Naive thymus-derived CD4-positive, alpha-beta T cell (primary cell): ENCODE measurements at regions not wholly inside any gene's neighbourhood (a gene's known extent, or its start where the extent isn't known, plus 50 kb on each side); places are given as distances from the start of the nearest gene placed in this dataset.

Experiments used
- ATAC-seq: fragments of 150-1000 bp; cut with Tn5 transposase; 2 replicates; pipeline ENCODE4 v1.10.0; 2021; ENCODE audit warnings: mild to moderate bottlenecking, moderate library complexity
- CTCF ChIA-PET: fragments of 350-600 bp; sonication (Branson Sonifier 250); formaldehyde crosslinking; loops from one replicate; lab custom pipeline; 2021; ENCODE audit warnings: antibody characterized with exemption; lab: Charles Lee
- POLR2A ChIA-PET: fragments of 350-600 bp; sonication (Branson Sonifier 250); formaldehyde crosslinking; loops from one replicate; lab custom pipeline; 2021; ENCODE audit warnings: antibody characterized with exemption, inconsistent platforms; lab: Charles Lee
- DNase-seq, 9 donors: peaks; one replicate each; pipeline versions ENCODE4 v3.0.0 to v3.0.0-alpha.2; 2020 to 2022; ENCODE audit warnings: mixed read lengths in 1 of 9
- H3K27ac ChIP-seq: one replicate; pipeline ENCODE4 v1.7.0; 2013; ENCODE audit warnings: mild to moderate bottlenecking, low read depth, low read length, moderate library complexity
- H3K27me3 ChIP-seq, 2 donors: one replicate each; pipeline ENCODE4 v1.7.0; 2013; ENCODE audit warnings: low read length in 2 of 2, mild to moderate bottlenecking in 2 of 2, moderate library complexity in 2 of 2; ENCODE audit not compliant: control insufficient read depth in 2 of 2, insufficient read depth in 2 of 2
- H3K36me3 ChIP-seq, 3 experiments: 1 replicate in 2 of 3; 2 replicates in 1 of 3; pipeline ENCODE4 v1.7.0; 2013; ENCODE audit warnings: low read length in 3 of 3, mild to moderate bottlenecking in 3 of 3, moderate library complexity in 1 of 3; ENCODE audit not compliant: insufficient read depth in 3 of 3, control insufficient read depth in 2 of 3
- H3K4me1 ChIP-seq, 2 donors: one replicate each; pipeline ENCODE4 v1.7.0; 2013; ENCODE audit warnings: low read length in 2 of 2, mild to moderate bottlenecking in 2 of 2, moderate library complexity in 1 of 2; ENCODE audit not compliant: control insufficient read depth in 2 of 2, insufficient read depth in 2 of 2
- H3K4me3 ChIP-seq: 2 replicates; pipeline ENCODE4 v1.7.0; 2013; ENCODE audit warnings: mild to moderate bottlenecking, low read length
- H3K9me3 ChIP-seq, 3 experiments: 1 replicate in 2 of 3; 2 replicates in 1 of 3; pipeline ENCODE4 v1.7.0; 2013; ENCODE audit warnings: low read length in 3 of 3; ENCODE audit not compliant: control insufficient read depth in 2 of 3
- H3K27ac Mint-ChIP-seq, 9 donors: one replicate each; pipeline ENCODE4 v1.8.0; 2020 to 2022; ENCODE audit warnings: mixed read lengths in 9 of 9, mild to moderate bottlenecking in 8 of 9, moderate library complexity in 5 of 9, inconsistent platforms in 2 of 9
- H3K27me3 Mint-ChIP-seq, 5 donors: one replicate each; pipeline ENCODE4 v1.8.0; 2021 to 2022; ENCODE audit warnings: mixed read lengths in 5 of 5, mild to moderate bottlenecking in 1 of 5
- H3K36me3 Mint-ChIP-seq, 5 donors: one replicate each; pipeline ENCODE4 v1.8.0; 2020 to 2022; ENCODE audit warnings: mixed read lengths in 5 of 5, mild to moderate bottlenecking in 3 of 5, inconsistent platforms in 1 of 5
- H3K4me1 Mint-ChIP-seq, 7 donors: one replicate each; pipeline ENCODE4 v1.8.0; 2020 to 2022; ENCODE audit warnings: mixed read lengths in 7 of 7, mild to moderate bottlenecking in 3 of 7, inconsistent platforms in 1 of 7
- H3K4me3 Mint-ChIP-seq, 10 donors: one replicate each; pipeline ENCODE4 v1.8.0; 2020 to 2022; ENCODE audit warnings: mild to moderate bottlenecking in 10 of 10, mixed read lengths in 10 of 10, moderate library complexity in 6 of 10, inconsistent platforms in 2 of 10
- H3K9me3 Mint-ChIP-seq, 11 donors: one replicate each; pipeline ENCODE4 v1.8.0; 2020 to 2022; ENCODE audit warnings: mixed read lengths in 11 of 11, mild to moderate bottlenecking in 4 of 11, inconsistent platforms in 1 of 11, moderate library complexity in 1 of 11
- intact Hi-C, 2 donors: fragments of 100-400 bp; cut with micrococcal nuclease; formaldehyde crosslinking; loops; one replicate each; pipeline ENCODE4 v1.15.1; 2023

GRCh38 chr10:88164471-88164870 is 301.0 kb downstream of the PTEN start:
- H3K4me3 Mint-ChIP-seq = no peak overlapping the region
- H3K4me1 ChIP-seq = no peaks in the 10 kb centered on the region
- H3K9me3 Mint-ChIP-seq = peaks cover 0 to 12% (median 5%) of the 10 kb centered on the region in 11 donors
- no peak overlapping the region for H3K4me3 ChIP-seq
- no peak for ATAC-seq
- H3K36me3 Mint-ChIP-seq = peaks cover 3 to 16% (median 5%) of the 10 kb centered on the region in 5 donors
- CTCF ChIA-PET = no interaction called here
- H3K27ac Mint-ChIP-seq = no peak overlapping the region
- no peaks in the 10 kb centered on the region for H3K36me3 ChIP-seq
- H3K9me3 ChIP-seq = no peaks in the 10 kb centered on the region
- H3K27ac ChIP-seq = no peak overlapping the region
- no peak for DNase-seq
- H3K4me1 Mint-ChIP-seq = peaks cover 0 to 10% (median under 1%) of the 10 kb centered on the region in 7 donors
- POLR2A ChIA-PET = no interaction called here
- no peaks in the 10 kb centered on the region for H3K27me3 ChIP-seq
- intact Hi-C loops = no loop called here
- H3K27me3 Mint-ChIP-seq = no peaks in the 10 kb centered on the region

- POLR2A ChIA-PET = no interaction called here
- Mint-ChIP-seq H3K4me1 (peaks cover 6 to 24% (median 13%) of the 10 kb centered on the region in 7 donors), H3K4me3 (no peak overlapping the region), H3K27me3 (no peaks in the 10 kb centered on the region), H3K36me3 (peaks cover 3 to 23% (median 5%) of the 10 kb centered on the region in 5 donors), H3K9me3 (peaks cover 0 to 12% (median 5%) of the 10 kb centered on the region in 11 donors), H3K27ac (no peak overlapping the region)
- CTCF ChIA-PET = no interaction called here
- Histone ChIP-seq H3K4me1 (peaks cover 0 to 5% of the 10 kb centered on the region in 2 donors), H3K27me3 (no peaks in the 10 kb centered on the region), H3K4me3 (no peak overlapping the region), H3K36me3 (no peaks in the 10 kb centered on the region), H3K9me3 (no peaks in the 10 kb centered on the region), H3K27ac (no peak overlapping the region)
- intact Hi-C loops = no loop called here
- no peak for DNase-seq
- ATAC-seq = no peak
These were observed 302.4 kb downstream of the PTEN start for GRCh38 chr10:88165849-88166271.

- H3K27me3 Mint-ChIP-seq = peaks cover 0 to 2% (median 0%) of the 10 kb centered on the region in 5 donors
- H3K9me3 ChIP-seq = no peaks in the 10 kb centered on the region
- no peak overlapping the region for H3K4me3 Mint-ChIP-seq
- no peak overlapping the region for H3K27ac ChIP-seq
- DNase-seq = no peak
- peaks cover 15 to 36% (median 31%) of the 10 kb centered on the region in 7 donors for H3K4me1 Mint-ChIP-seq
- intact Hi-C loops = no loop called here
- ChIA-PET POLR2A (no interaction called here), CTCF (interaction anchor here (0.6 kb wide), 2 partner anchors 220 to 318 kb away, joined by 3 read pairs; no protein-coding TSS in a partner anchor)
- no peak for ATAC-seq
- no peak overlapping the region for H3K27ac Mint-ChIP-seq
- H3K9me3 Mint-ChIP-seq = peaks cover 0 to 13% (median 5%) of the 10 kb centered on the region in 11 donors
- no peaks in the 10 kb centered on the region for H3K36me3 ChIP-seq
- H3K27me3 ChIP-seq = no peaks in the 10 kb centered on the region
- peaks cover 0 to 19% of the 10 kb centered on the region in 2 donors for H3K4me1 ChIP-seq
- H3K4me3 ChIP-seq = no peak overlapping the region
- H3K36me3 Mint-ChIP-seq = peaks cover 0 to 24% (median 5%) of the 10 kb centered on the region in 5 donors
These were observed 305.0 kb downstream of the PTEN start for GRCh38 chr10:88168171-88169036.

- peaks cover 15 to 37% (median 31%) of the 10 kb centered on the region in 7 donors for H3K4me1 Mint-ChIP-seq
- peaks cover 0 to 2% (median 0%) of the 10 kb centered on the region in 5 donors for H3K27me3 Mint-ChIP-seq
- Histone ChIP-seq H3K27ac (no peak overlapping the region), H3K9me3 (no peaks in the 10 kb centered on the region), H3K4me1 (peaks cover 0 to 19% of the 10 kb centered on the region in 2 donors), H3K4me3 (no peak overlapping the region), H3K27me3 (no peaks in the 10 kb centered on the region), H3K36me3 (no peaks in the 10 kb centered on the region)
- H3K9me3 Mint-ChIP-seq = peaks cover 0 to 13% (median 5%) of the 10 kb centered on the region in 11 donors
- no peak for ATAC-seq
- intact Hi-C loops = no loop called here
- H3K27ac Mint-ChIP-seq = no peak overlapping the region
- H3K36me3 Mint-ChIP-seq = peaks cover 0 to 24% (median 5%) of the 10 kb centered on the region in 5 donors
- no peak for DNase-seq
- H3K4me3 Mint-ChIP-seq = no peak overlapping the region
- CTCF ChIA-PET = interaction anchor here (0.6 kb wide), 1 partner anchor 318 kb away, joined by 3 read pairs; no protein-coding TSS in a partner anchor
- POLR2A ChIA-PET = no interaction called here
These were observed 305.6 kb downstream of the PTEN start for GRCh38 chr10:88169037-88169319.

GRCh38 chr10:88170628-88171027 is 307.2 kb downstream of the PTEN start:
- H3K4me3 Mint-ChIP-seq = peak overlapping the region in 2 of 10 donors; percentile 18 to 51
- H3K9me3 ChIP-seq = no peaks in the 10 kb centered on the region
- H3K27me3 ChIP-seq = no peaks in the 10 kb centered on the region
- ChIA-PET CTCF (interaction anchor here (0.8 to 1.3 kb wide), 2 partner anchors 14 to 92 kb away, joined by 3 read pairs; no protein-coding TSS in a partner anchor), POLR2A (interaction anchor here (0.6 to 0.9 kb wide), 2 partner anchors 9 to 11 kb away, joined by 3 to 4 read pairs; no protein-coding TSS in a partner anchor)
- peaks cover 3 to 26% (median 15%) of the 10 kb centered on the region in 11 donors for H3K9me3 Mint-ChIP-seq
- H3K27ac Mint-ChIP-seq = peak overlapping the region in 5 of 9 donors; percentile 20 to 76 (median 42)
- DNase-seq = no peak
- peaks cover 4 to 30% (median 11%) of the 10 kb centered on the region in 5 donors for H3K36me3 Mint-ChIP-seq
- no peak overlapping the region for H3K27ac ChIP-seq
- no peak overlapping the region for H3K4me3 ChIP-seq
- peaks cover 15 to 37% (median 31%) of the 10 kb centered on the region in 7 donors for H3K4me1 Mint-ChIP-seq
- H3K4me1 ChIP-seq = peaks cover 0 to 19% of the 10 kb centered on the region in 2 donors
- no peaks in the 10 kb centered on the region for H3K36me3 ChIP-seq
- peaks cover 0 to 17% (median 0%) of the 10 kb centered on the region in 5 donors for H3K27me3 Mint-ChIP-seq
- intact Hi-C loops = loop anchor here in 1 of 2 donors (2.0 kb wide), 1 partner anchor 18 kb away; no protein-coding TSS in a partner anchor
- no peak for ATAC-seq

- Histone ChIP-seq H3K27ac (no peak overlapping the region), H3K4me1 (peaks cover 0 to 19% of the 10 kb centered on the region in 2 donors), H3K36me3 (no peaks in the 10 kb centered on the region), H3K9me3 (no peaks in the 10 kb centered on the region), H3K4me3 (no peak overlapping the region), H3K27me3 (no peaks in the 10 kb centered on the region)
- no peak for ATAC-seq
- Mint-ChIP-seq H3K36me3 (peaks cover 4 to 32% (median 14%) of the 10 kb centered on the region in 5 donors), H3K27ac (no peak overlapping the region), H3K4me1 (peaks cover 15 to 37% (median 28%) of the 10 kb centered on the region in 7 donors), H3K9me3 (peaks cover 6 to 37% (median 20%) of the 10 kb centered on the region in 11 donors), H3K4me3 (no peak overlapping the region), H3K27me3 (peaks cover 0 to 25% (median 0%) of the 10 kb centered on the region in 5 donors)
- peak in 4 of 9 donors; percentile 16 to 45 (median 32) for DNase-seq
- ChIA-PET CTCF (no interaction called here), POLR2A (no interaction called here)
- intact Hi-C loops = no loop called here
These were observed 308.7 kb downstream of the PTEN start for GRCh38 chr10:88172159-88172558.
